ENCODE measurements at regions not wholly inside any gene's neighbourhood (a gene's known extent, or its start where the extent isn't known, plus 50 kb on each side); places are given as distances from the start of the nearest gene placed in this dataset.

DNA sequence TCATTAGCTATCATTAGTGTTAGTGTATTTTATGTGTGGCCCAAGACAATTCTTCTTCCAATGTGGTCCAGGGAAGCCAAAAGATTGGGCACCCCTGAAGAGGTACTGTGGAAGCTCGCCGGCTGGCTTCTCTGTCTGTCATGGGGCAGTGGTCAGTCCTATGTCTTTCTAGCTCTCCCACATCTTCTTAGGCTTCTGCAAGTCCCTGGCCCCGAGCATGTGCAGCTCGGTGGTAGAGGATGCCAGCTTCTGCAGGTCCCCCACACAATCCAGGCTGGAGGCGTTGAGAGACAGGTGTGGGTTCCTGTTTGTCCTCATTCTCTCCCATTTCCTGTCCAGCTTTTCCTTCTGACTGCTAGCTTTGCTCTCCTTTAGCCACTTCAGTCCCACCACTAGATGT, 134.1 kb upstream of the NALF2 start:
- no peak for DNase-seq (ENCODE audit: low spot score)
- ChIA-PET CTCF (interaction anchor here (0.6 kb wide), 2 partner anchors 85 to 646 kb away, joined by 3 read pairs; no protein-coding TSS in a partner anchor), POLR2A (ENCODE audit: low non-redundant PET) (no interaction called here)
- no peak overlapping the region for H3K27ac ChIP-seq
- TF ChIP-seq, protein P1, sequence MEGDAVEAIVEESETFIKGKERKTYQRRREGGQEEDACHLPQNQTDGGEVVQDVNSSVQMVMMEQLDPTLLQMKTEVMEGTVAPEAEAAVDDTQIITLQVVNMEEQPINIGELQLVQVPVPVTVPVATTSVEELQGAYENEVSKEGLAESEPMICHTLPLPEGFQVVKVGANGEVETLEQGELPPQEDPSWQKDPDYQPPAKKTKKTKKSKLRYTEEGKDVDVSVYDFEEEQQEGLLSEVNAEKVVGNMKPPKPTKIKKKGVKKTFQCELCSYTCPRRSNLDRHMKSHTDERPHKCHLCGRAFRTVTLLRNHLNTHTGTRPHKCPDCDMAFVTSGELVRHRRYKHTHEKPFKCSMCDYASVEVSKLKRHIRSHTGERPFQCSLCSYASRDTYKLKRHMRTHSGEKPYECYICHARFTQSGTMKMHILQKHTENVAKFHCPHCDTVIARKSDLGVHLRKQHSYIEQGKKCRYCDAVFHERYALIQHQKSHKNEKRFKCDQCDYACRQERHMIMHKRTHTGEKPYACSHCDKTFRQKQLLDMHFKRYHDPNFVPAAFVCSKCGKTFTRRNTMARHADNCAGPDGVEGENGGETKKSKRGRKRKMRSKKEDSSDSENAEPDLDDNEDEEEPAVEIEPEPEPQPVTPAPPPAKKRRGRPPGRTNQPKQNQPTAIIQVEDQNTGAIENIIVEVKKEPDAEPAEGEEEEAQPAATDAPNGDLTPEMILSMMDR (conservative IDR thresholded peaks at IDR 0.05; ENCODE audit: low read depth), result no peak

DNA sequence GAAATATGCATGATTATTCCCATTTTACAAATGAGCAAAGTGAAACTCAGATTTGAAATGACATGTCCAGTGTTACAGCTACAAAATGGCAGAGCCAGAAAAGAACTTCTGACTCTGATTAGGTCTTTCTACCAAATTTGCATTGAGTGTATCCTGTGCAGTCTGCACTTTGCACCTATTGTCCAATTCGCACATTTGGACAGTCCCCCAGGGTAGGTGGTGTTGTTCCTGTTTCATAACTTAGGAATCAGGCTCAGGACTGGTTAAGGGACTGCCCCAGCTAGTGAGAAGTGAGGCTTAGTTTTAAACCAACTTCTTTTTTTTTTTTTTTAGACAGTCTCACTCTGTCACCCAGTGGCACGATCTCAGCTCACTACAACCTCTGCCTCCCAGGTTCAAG, 137.9 kb upstream of the NALF2 start:
- POLR2A ChIA-PET (ENCODE audit: low non-redundant PET), result no interaction called here
- TF ChIP-seq, protein P1 (conservative IDR thresholded peaks at IDR 0.05; ENCODE audit: low read depth), result no peak
- CTCF ChIA-PET, result interaction anchor here (0.7 kb wide), 1 partner anchor 171 kb away, joined by 5 read pairs; no protein-coding TSS in a partner anchor
- no peak for DNase-seq (ENCODE audit: low spot score)
- H3K27ac ChIP-seq, result no peak overlapping the region

GRCh38 chrX:69365755-69366154, 138.4 kb upstream of the NALF2 start:
- DNase-seq (ENCODE audit: low spot score), result no peak
- TF ChIP-seq, protein P1 (conservative IDR thresholded peaks at IDR 0.05; ENCODE audit: low read depth), result no peak
- POLR2A ChIA-PET (ENCODE audit: low non-redundant PET), result no interaction called here
- H3K27ac ChIP-seq, result no peak overlapping the region
- CTCF ChIA-PET, result interaction anchor here (0.7 kb wide), 1 partner anchor 171 kb away, joined by 5 read pairs; no protein-coding TSS in a partner anchor

- ChIA-PET POLR2A (ENCODE audit: low non-redundant PET) (no interaction called here), CTCF (interaction anchor here (0.7 kb wide), 1 partner anchor 171 kb away, joined by 5 read pairs; no protein-coding TSS in a partner anchor)
- no peak overlapping the region for H3K27ac ChIP-seq
- DNase-seq (ENCODE audit: low spot score), result no peak
- TF ChIP-seq, protein P1 (conservative IDR thresholded peaks at IDR 0.05; ENCODE audit: low read depth), result no peak
These were observed 138.8 kb upstream of the NALF2 start for GRCh38 chrX:69365349-69365748.

GRCh38 chrX:69362856-69363255, 141.3 kb upstream of the NALF2 start:
- POLR2A ChIA-PET (ENCODE audit: low non-redundant PET), result no interaction called here
- TF ChIP-seq, protein P1 (conservative IDR thresholded peaks at IDR 0.05; ENCODE audit: low read depth), result no peak
- CTCF ChIA-PET, result no interaction called here
- DNase-seq (ENCODE audit: low spot score), result no peak
- H3K27ac ChIP-seq, result no peak overlapping the region

- DNase-seq (ENCODE audit: low spot score), result no peak
- no peak overlapping the region for H3K27ac ChIP-seq
- TF ChIP-seq, protein P1 (conservative IDR thresholded peaks at IDR 0.05; ENCODE audit: low read depth), result no peak
- CTCF ChIA-PET, result no interaction called here
- POLR2A ChIA-PET (ENCODE audit: low non-redundant PET), result no interaction called here
These were observed 141.8 kb upstream of the NALF2 start for GRCh38 chrX:69362354-69362753.
